ENCODE measurements at regions not wholly inside any gene's neighbourhood (a gene's known extent, or its start where the extent isn't known, plus 50 kb on each side); places are given as distances from the start of the nearest gene placed in this dataset.

GRCh38 chr16:75942936-75943335 lies 216.6 kb upstream of the CPHXL start:
- H4K20me1 ChIP-seq (ENCODE audit: insufficient read depth, low read length), result no peaks in the 10 kb centered on the region
- DNase-seq (ENCODE audit: insufficient read length, low spot score, missing footprints), result no peak
- H3K4me1 ChIP-seq (ENCODE audit: insufficient read depth, low read length), result no peaks in the 10 kb centered on the region
- H2AFZ ChIP-seq (ENCODE audit: low read length), result no peak overlapping the region
- H3K9me3 ChIP-seq (ENCODE audit: low read depth, low read length), result no peaks in the 10 kb centered on the region
- no peaks in the 10 kb centered on the region for H3K36me3 ChIP-seq (ENCODE audit: insufficient read depth, low read length)
- H3K27me3 ChIP-seq (ENCODE audit: insufficient read depth, low read length), result no peaks in the 10 kb centered on the region
- H3K79me2 ChIP-seq (ENCODE audit: insufficient read depth, low read length), result no peaks in the 10 kb centered on the region
- no peak overlapping the region for H3K4me2 ChIP-seq (ENCODE audit: insufficient read depth, low read length)
- H3K4me3 ChIP-seq (ENCODE audit: insufficient read depth, low read length), result no peak overlapping the region
- no peak overlapping the region for H3K27ac ChIP-seq (ENCODE audit: low read depth, low read length)
- TF ChIP-seq CTCF (IDR thresholded peaks at IDR 0.05; ENCODE audit: extremely low read depth, low read depth, low read length), result no peak

DNA sequence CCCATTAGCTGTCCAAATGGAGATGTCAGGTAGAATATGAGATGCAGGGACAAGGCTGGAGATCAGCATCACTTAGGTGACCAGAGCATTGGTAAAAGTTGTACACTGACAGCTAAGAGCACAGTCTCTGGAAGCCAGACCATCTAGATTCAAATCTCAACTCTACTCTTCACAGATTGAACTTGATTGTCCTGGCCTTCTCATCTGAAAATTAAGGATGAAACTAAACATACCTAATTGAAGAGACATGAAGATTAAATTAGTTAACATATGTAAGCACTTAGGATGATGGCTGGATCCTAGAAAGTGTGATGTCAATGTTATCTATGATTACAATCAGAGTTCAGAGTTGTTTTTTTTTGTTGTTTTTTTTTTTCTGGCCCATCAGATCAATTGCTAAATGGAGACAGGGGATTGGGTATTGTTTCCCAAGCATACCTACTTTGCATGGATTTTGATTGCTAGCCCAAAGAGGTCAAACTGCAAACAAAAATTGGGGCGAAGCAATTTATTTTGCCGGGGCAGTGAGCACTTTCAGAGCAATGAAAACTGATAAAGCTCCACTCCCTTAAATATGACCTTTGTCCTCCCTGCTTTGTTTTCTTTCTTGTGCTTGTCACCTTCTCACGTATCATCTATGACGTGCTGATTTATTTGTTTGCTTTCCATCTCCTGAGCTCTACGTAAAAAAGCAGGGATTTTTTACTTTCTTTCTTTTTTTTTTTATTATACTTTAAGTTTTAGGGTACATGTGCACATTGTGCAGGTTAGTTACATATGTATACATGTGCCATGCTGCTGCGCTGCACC lies 217.6 kb upstream of the CPHXL start:
- Histone ChIP-seq H3K4me1 (ENCODE audit: insufficient read depth, low read length) (no peaks in the 10 kb centered on the region), H3K4me3 (ENCODE audit: insufficient read depth, low read length) (no peak overlapping the region), H2AFZ (ENCODE audit: low read length) (no peak overlapping the region), H3K27ac (ENCODE audit: low read depth, low read length) (no peak overlapping the region), H3K9me3 (ENCODE audit: low read depth, low read length) (no peaks in the 10 kb centered on the region), H3K79me2 (ENCODE audit: insufficient read depth, low read length) (no peaks in the 10 kb centered on the region), H4K20me1 (ENCODE audit: insufficient read depth, low read length) (no peaks in the 10 kb centered on the region), H3K36me3 (ENCODE audit: insufficient read depth, low read length) (no peaks in the 10 kb centered on the region), H3K4me2 (ENCODE audit: insufficient read depth, low read length) (no peak overlapping the region), H3K27me3 (ENCODE audit: insufficient read depth, low read length) (no peaks in the 10 kb centered on the region)
- DNase-seq (ENCODE audit: insufficient read length, low spot score, missing footprints), result no peak
- no peak for TF ChIP-seq CTCF (IDR thresholded peaks at IDR 0.05; ENCODE audit: extremely low read depth, low read depth, low read length)

GRCh38 chr16:75945916-75946457 lies 219.7 kb upstream of the CPHXL start:
- DNase-seq (ENCODE audit: insufficient read length, low spot score, missing footprints), result no peak
- TF ChIP-seq CTCF (IDR thresholded peaks at IDR 0.05; ENCODE audit: extremely low read depth, low read depth, low read length), result no peak
- Histone ChIP-seq H4K20me1 (ENCODE audit: insufficient read depth, low read length) (no peaks in the 10 kb centered on the region), H3K4me1 (ENCODE audit: insufficient read depth, low read length) (no peaks in the 10 kb centered on the region), H3K4me3 (ENCODE audit: insufficient read depth, low read length) (no peak overlapping the region), H2AFZ (ENCODE audit: low read length) (no peak overlapping the region), H3K27me3 (ENCODE audit: insufficient read depth, low read length) (no peaks in the 10 kb centered on the region), H3K27ac (ENCODE audit: low read depth, low read length) (no peak overlapping the region), H3K4me2 (ENCODE audit: insufficient read depth, low read length) (no peak overlapping the region), H3K79me2 (ENCODE audit: insufficient read depth, low read length) (no peaks in the 10 kb centered on the region), H3K36me3 (ENCODE audit: insufficient read depth, low read length) (no peaks in the 10 kb centered on the region), H3K9me3 (ENCODE audit: low read depth, low read length) (no peaks in the 10 kb centered on the region)

DNA sequence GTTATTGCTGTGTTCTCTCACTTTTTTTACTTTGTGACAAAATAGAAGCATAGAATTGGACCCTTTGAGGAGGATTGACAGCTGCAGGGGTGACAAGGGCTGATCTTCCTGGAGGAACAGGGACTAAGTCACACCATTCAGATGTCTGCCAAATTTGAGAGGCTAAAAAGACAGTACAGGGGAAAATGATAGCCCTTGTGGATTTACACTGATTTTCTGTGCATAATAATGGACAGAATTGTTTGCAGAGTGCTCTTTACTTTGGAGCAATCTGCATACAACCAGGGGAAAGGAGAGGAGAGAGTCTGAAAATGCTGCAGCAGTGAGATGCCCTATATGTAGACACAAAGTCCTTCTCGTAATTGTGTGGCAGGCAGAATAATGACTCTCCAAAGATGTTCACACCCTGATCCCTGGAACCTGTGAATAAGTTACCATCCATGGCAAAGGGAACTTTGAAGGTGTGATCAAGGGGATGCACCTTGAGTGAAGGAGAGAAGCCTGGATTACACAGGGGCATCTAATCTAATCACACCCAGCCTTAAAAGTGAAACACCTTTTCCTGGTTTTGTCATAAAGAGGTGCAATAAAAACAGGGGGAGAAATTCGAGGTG lies 221.4 kb upstream of the CPHXL start:
- Histone ChIP-seq H3K4me3 (ENCODE audit: insufficient read depth, low read length) (no peak overlapping the region), H3K36me3 (ENCODE audit: insufficient read depth, low read length) (no peaks in the 10 kb centered on the region), H3K27ac (ENCODE audit: low read depth, low read length) (no peak overlapping the region), H3K4me1 (ENCODE audit: insufficient read depth, low read length) (no peaks in the 10 kb centered on the region), H2AFZ (ENCODE audit: low read length) (no peak overlapping the region), H3K4me2 (ENCODE audit: insufficient read depth, low read length) (no peak overlapping the region), H4K20me1 (ENCODE audit: insufficient read depth, low read length) (no peaks in the 10 kb centered on the region), H3K9me3 (ENCODE audit: low read depth, low read length) (no peaks in the 10 kb centered on the region), H3K27me3 (ENCODE audit: insufficient read depth, low read length) (no peaks in the 10 kb centered on the region), H3K79me2 (ENCODE audit: insufficient read depth, low read length) (no peaks in the 10 kb centered on the region)
- TF ChIP-seq CTCF (IDR thresholded peaks at IDR 0.05; ENCODE audit: extremely low read depth, low read depth, low read length), result no peak
- no peak for DNase-seq (ENCODE audit: insufficient read length, low spot score, missing footprints)
